Mononuclear cell (primary cell): ENCODE measurements at regions not wholly inside any gene's neighbourhood (a gene's known extent, or its start where the extent isn't known, plus 50 kb on each side); places are given as distances from the start of the nearest gene placed in this dataset.

Experiments
- H3K27me3 ChIP-seq: 2 replicates; pipeline ENCODE4 v1.6.0; 2011; ENCODE audit warnings: low read length, control low read depth; ENCODE audit not compliant: insufficient read depth
- H3K4me1 ChIP-seq: 2 replicates; pipeline ENCODE4 v1.5.1; 2011; ENCODE audit warnings: mild to moderate bottlenecking, low read length, control low read depth; ENCODE audit not compliant: insufficient read depth
- H3K4me3 ChIP-seq: 2 replicates; pipeline ENCODE4 v1.5.1; 2011; ENCODE audit warnings: mild to moderate bottlenecking, low read length, moderate library complexity
- H3K9me3 ChIP-seq: 2 replicates; pipeline ENCODE4 v1.5.1; 2011; ENCODE audit warnings: low read depth, mild to moderate bottlenecking, control low read depth, low read length

DNA sequence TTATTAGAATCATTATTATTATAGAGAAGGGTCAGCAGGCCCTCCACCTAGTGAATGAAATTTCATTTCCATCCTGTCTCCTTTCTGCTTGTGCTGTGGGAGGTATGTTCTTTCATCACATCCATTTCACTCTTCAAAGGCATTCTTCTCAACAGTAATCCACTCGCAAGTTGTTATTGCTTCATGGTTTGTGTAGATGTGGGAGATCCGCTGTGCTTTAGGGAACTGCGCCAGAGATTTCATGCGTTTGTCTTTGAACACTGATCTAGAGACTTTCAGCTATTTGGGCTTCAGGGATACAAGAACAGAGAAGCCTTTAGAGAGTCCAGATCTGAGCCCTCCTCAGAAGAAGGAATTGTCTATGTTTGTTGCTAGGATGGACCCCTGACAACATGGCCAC, 53.5 kb upstream of the PUDP start:
- H3K9me3 ChIP-seq = no peaks in the 10 kb centered on the region
- no peaks in the 10 kb centered on the region for H3K4me1 ChIP-seq
- no peaks in the 10 kb centered on the region for H3K27me3 ChIP-seq
- no peak overlapping the region for H3K4me3 ChIP-seq

DNA sequence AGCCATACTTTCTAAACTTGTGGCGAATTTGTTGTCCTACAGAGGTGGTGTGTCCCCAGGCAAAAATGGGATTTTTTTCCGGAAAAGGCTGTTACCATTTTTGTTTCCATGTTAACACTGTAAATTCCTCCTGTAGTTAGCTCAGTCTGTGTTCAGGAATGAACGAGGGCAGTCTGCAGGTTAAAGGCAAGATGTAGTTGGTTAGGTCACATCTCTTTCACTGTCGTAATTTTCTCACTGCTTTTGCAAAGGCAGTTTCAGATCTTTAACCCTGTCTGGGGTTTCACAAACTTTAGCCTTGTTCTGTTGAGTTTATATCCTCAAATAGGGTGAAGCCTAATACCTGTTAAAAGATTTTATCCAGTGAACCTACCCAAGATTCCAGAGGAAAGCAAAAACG, 50.5 kb upstream of the PUDP start:
- H3K4me1 ChIP-seq = no peaks in the 10 kb centered on the region
- H3K9me3 ChIP-seq = no peaks in the 10 kb centered on the region
- no peaks in the 10 kb centered on the region for H3K27me3 ChIP-seq
- H3K4me3 ChIP-seq = no peak overlapping the region
